C4-2B (cell line): ENCODE measurements at regions not wholly inside any gene's neighbourhood (a gene's known extent, or its start where the extent isn't known, plus 50 kb on each side); places are given as distances from the start of the nearest gene placed in this dataset.

Source experiments
- ZFX ChIP-seq: fragments of 450-650 bp; IDR thresholded peaks from 2 replicates; pipeline ENCODE4 v1.6.1; 2017
- TF ChIP-seq, protein P1 (sequence below): fragments of 450-650 bp; conservative IDR thresholded peaks from 2 replicates; pipeline ENCODE4 v1.5.1; 2017; ENCODE audit warnings: mild to moderate bottlenecking

DNA sequence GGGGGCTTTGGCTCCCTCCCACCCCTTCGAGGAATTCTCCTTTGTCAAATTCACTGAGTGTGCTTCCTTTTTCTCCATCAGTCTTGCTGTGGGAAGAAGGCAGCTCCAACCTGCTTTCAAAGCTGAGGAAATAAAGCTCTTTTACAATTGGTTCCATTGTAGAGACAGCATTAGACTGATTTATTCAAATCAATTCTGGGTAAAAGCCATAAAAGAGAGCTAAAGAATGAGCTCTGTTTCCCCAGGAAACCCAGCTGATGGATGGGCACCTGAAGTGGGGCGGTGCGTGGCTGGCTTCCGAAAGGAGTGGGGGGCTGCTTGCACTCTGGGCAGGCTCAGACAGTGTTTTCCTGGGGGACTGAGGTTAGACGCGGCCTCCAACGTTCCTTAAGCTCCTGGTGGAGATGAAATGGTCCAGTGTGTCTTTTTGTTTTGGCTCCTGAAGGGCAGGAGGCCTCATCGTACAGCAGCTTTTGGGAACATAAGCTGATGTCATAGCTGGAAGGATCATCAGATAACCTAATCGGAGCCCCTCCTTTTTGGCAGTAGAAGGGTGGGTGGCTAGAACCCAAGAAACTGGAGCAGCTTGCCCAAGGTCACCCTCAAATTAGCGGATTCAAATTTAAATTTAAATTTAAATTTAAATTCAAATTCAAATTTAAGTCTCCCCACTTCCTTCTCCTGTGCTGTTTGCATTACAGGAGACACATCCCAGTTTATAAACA lies 128.5 kb upstream of the EEF2KMT start:
- TF ChIP-seq, protein P1, sequence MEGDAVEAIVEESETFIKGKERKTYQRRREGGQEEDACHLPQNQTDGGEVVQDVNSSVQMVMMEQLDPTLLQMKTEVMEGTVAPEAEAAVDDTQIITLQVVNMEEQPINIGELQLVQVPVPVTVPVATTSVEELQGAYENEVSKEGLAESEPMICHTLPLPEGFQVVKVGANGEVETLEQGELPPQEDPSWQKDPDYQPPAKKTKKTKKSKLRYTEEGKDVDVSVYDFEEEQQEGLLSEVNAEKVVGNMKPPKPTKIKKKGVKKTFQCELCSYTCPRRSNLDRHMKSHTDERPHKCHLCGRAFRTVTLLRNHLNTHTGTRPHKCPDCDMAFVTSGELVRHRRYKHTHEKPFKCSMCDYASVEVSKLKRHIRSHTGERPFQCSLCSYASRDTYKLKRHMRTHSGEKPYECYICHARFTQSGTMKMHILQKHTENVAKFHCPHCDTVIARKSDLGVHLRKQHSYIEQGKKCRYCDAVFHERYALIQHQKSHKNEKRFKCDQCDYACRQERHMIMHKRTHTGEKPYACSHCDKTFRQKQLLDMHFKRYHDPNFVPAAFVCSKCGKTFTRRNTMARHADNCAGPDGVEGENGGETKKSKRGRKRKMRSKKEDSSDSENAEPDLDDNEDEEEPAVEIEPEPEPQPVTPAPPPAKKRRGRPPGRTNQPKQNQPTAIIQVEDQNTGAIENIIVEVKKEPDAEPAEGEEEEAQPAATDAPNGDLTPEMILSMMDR = no peak
- no peak for TF ChIP-seq ZFX
